ENCODE measurements at regions not wholly inside any gene's neighbourhood (a gene's known extent, or its start where the extent isn't known, plus 50 kb on each side); places are given as distances from the start of the nearest gene placed in this dataset.

DNA sequence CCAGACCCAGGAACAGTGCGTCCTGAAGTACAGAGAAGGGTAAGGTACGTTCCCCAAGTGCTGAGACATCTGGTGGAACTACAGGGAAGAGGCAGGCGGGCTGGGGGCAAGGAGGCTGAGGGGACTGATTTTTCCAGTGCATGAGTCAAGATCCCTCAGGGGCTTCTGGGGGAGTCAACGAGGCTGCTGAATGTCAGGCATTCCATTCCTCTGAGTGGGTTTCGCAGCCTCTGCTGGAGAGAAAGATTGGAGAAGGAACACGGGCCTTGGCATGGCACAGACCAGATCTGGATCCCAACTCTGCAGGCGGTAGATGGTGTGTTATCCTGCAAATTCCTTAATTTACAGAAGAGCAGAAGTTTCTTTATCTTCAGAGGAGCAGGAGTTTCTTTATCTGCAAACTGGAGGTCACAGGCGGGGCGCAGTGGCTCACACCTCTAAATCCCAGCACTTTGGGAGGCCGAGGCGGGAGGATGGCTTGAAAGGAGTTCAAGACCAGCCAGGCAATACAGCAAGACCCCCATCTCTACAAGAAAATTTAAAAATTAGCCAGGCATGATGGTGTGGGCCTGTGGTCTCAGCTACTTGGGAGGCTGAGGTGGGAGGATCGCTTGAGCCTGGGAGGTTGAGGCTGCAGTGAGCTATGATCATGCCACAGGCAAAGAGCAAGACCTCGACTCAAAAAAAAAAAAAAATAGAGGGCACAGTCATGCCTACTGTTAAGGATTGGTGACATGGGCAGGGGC lies 132.6 kb upstream of the MAP1LC3B2 start:
- Mint-ChIP-seq H3K27ac (no peak overlapping the region), H3K36me3 (ENCODE audit: low read depth) (no peaks in the 10 kb centered on the region), H3K4me1 (no peaks in the 10 kb centered on the region), H3K9me3 (peaks cover 5% of the 10 kb centered on the region), H3K4me3 (no peak overlapping the region), H3K27me3 (no peaks in the 10 kb centered on the region)
- POLR2A ChIA-PET = no interaction called here
- ATAC-seq (ENCODE audit: low read depth) = no peak
- CTCF ChIA-PET = no interaction called here
- intact Hi-C loops (cut with micrococcal nuclease) = no loop called here
- no peak for DNase-seq
- TF ChIP-seq, protein P1, sequence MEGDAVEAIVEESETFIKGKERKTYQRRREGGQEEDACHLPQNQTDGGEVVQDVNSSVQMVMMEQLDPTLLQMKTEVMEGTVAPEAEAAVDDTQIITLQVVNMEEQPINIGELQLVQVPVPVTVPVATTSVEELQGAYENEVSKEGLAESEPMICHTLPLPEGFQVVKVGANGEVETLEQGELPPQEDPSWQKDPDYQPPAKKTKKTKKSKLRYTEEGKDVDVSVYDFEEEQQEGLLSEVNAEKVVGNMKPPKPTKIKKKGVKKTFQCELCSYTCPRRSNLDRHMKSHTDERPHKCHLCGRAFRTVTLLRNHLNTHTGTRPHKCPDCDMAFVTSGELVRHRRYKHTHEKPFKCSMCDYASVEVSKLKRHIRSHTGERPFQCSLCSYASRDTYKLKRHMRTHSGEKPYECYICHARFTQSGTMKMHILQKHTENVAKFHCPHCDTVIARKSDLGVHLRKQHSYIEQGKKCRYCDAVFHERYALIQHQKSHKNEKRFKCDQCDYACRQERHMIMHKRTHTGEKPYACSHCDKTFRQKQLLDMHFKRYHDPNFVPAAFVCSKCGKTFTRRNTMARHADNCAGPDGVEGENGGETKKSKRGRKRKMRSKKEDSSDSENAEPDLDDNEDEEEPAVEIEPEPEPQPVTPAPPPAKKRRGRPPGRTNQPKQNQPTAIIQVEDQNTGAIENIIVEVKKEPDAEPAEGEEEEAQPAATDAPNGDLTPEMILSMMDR (IDR thresholded peaks at IDR 0.05) = no peak

DNA sequence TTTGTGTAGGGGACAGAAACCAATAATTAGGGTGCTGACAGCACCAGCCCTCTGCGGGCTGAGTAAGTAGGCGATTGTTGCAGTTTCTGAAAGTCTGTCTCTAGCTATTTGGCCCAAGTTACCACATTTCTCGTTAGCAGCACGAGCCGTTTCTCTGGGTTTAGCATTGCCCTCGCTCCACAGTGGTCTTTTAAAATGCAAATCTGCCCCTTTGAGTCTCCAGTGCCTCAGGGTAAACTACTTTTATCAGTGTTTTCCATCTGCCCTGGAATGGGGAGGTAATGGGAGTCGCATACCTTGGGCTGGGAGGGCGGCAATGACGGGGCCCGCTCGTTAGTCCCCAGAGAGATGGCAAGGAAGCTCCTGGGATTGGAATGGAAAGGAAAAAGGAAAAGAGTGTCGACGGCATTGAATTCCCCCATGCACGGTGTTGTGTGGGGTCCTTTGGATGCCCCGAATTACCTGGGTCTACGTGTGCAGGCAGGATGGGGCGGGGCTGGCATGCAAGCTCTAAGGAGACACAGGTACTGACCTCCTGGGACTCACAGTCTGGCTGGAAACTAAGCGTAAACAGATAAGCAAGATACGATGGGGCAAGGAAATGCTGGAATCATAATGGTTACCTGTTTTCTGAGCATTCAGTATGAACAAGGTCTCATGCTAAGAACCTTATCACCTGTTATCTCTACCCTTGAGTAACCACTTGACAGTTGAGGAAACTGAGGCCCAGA lies 131.8 kb upstream of the MAP1LC3B2 start:
- ATAC-seq (ENCODE audit: low read depth) = no peak
- H3K36me3 Mint-ChIP-seq (ENCODE audit: low read depth) = no peaks in the 10 kb centered on the region

DNA sequence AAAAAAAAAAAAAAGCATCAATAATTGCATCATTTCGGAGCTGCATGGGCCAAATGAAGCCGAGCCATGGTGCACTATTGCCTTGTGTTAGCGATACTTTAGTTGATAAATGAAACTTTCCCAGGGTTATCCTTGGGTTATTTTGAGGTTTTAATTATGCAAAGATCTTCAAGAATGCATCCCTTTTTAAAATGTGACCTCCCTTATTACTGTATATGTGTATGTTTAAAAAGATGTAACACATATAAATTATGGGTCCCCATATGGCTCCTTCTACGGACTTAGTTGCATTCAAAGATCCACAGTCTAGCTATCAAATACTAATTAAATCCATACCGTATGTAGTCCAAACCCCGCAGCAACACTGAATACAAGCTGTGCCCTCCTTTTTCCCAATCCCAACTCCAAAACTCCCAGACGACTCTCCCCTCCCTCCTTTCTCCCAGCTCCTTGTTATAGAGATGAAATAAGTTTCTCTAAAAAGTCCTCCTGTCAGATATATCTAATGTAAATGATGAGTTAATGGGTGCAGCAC lies 129.3 kb upstream of the MAP1LC3B2 start:
- ChIA-PET CTCF (interaction anchor here (0.6 kb wide), 1 partner anchor 280 kb away, joined by 3 read pairs; no protein-coding TSS in a partner anchor), POLR2A (interaction anchor here (0.9 kb wide), 1 partner anchor 29 kb away, joined by 6 read pairs; no protein-coding TSS in a partner anchor)
- DNase-seq (no peak), ATAC-seq (ENCODE audit: low read depth) (no peak)
- no peaks in the 10 kb centered on the region for H3K9me3 Mint-ChIP-seq
- H3K4me1 Mint-ChIP-seq = no peaks in the 10 kb centered on the region
- no peak overlapping the region for H3K27ac Mint-ChIP-seq
- intact Hi-C loops (cut with micrococcal nuclease) = no loop called here
- H3K27me3 Mint-ChIP-seq = no peaks in the 10 kb centered on the region
- no peaks in the 10 kb centered on the region for H3K36me3 Mint-ChIP-seq (ENCODE audit: low read depth)
- TF ChIP-seq, protein P1 (IDR thresholded peaks at IDR 0.05) = no peak
- no peak overlapping the region for H3K4me3 Mint-ChIP-seq

More for the DNA sequence above, 131.8 kb upstream of the MAP1LC3B2 start:
- Mint-ChIP-seq H3K9me3 (no peaks in the 10 kb centered on the region), H3K27ac (no peak overlapping the region), H3K4me3 (no peak overlapping the region), H3K27me3 (no peaks in the 10 kb centered on the region), H3K4me1 (no peaks in the 10 kb centered on the region)
- ChIA-PET POLR2A (no interaction called here), CTCF (no interaction called here)
- TF ChIP-seq, protein P1 (IDR thresholded peaks at IDR 0.05) = no peak
- intact Hi-C loops (cut with micrococcal nuclease) = no loop called here
- no peak for DNase-seq

DNA sequence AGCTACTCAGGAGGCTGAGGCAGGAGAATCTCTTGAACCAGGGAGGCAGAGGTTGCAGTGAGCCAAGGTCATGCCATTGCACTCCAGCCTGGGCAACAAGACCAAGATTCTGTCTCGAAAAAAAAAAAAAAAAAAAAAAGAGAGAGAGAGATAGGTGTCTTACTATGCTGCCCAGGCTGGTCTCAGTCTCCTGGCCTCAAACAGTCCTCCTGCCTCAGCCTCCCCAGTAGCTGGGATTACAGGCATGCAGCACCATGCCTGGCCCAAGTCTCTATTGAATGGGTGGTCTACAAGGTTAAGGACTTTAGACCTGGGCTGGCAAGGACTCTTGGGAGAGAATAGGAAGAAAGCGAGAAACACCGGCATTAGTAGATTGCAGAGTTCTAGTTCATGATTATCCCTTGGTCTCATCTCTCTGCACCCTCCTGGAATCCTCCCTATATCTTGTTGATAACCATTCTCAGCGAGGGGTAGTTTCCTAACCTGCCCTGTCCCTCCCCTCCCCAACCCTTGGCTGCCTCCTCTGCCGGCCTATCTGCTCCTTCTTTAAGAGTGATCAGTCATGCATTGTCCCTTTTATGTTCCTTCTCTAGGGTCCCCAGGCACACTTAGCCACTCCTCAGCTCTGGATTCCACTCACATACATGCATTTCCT lies 128.1 kb upstream of the MAP1LC3B2 start:
- no peak overlapping the region for H3K27ac Mint-ChIP-seq

More for the DNA sequence above, 128.1 kb upstream of the MAP1LC3B2 start:
- POLR2A ChIA-PET = no interaction called here
- intact Hi-C loops (cut with micrococcal nuclease) = no loop called here
- no peaks in the 10 kb centered on the region for H3K9me3 Mint-ChIP-seq
- no peak for ATAC-seq (ENCODE audit: low read depth)
- no peak overlapping the region for H3K4me3 Mint-ChIP-seq
- TF ChIP-seq, protein P1 (IDR thresholded peaks at IDR 0.05) = no peak
- CTCF ChIA-PET = no interaction called here
- H3K27me3 Mint-ChIP-seq = no peaks in the 10 kb centered on the region
- H3K36me3 Mint-ChIP-seq (ENCODE audit: low read depth) = no peaks in the 10 kb centered on the region
- no peak for DNase-seq
- H3K4me1 Mint-ChIP-seq = no peaks in the 10 kb centered on the region

Measured in activated B cell treated with CpG ODN at 0.5 μM for 24 hours (primary cell).